Colonic mucosa (tissue), 4 donors: ENCODE measurements at regions not wholly inside any gene's neighbourhood (a gene's known extent, or its start where the extent isn't known, plus 50 kb on each side); places are given as distances from the start of the nearest gene placed in this dataset.

Experiments used
- DNase-seq: peaks from one replicate; pipeline ENCODE4 v3.0.0-alpha.2; 2020
- H3K27ac ChIP-seq: fragments of 200-600 bp; one replicate; pipeline ENCODE4 v1.8.0; 2021
- H3K27me3 ChIP-seq: fragments of 200-600 bp; one replicate; pipeline ENCODE4 v1.8.0; 2021
- H3K36me3 ChIP-seq: fragments of 200-600 bp; one replicate; pipeline ENCODE4 v1.8.0; 2021
- H3K4me1 ChIP-seq: fragments of 200-600 bp; one replicate; pipeline ENCODE4 v1.8.0; 2021; ENCODE audit warnings: mild to moderate bottlenecking
- H3K4me3 ChIP-seq: fragments of 200-600 bp; one replicate; pipeline ENCODE4 v1.8.0; 2021
- H3K9ac ChIP-seq, 2 donors: one replicate each; pipeline ENCODE4 v1.7.0; 2013; ENCODE audit warnings: control low read depth in 2 of 2, low read depth in 2 of 2, low read length in 2 of 2
- H3K9me3 ChIP-seq: fragments of 200-600 bp; one replicate; pipeline ENCODE4 v1.8.0; 2021
- CTCF ChIP-seq: fragments of 200-600 bp; IDR thresholded peaks from one replicate; pipeline ENCODE4 v1.8.0; 2022; ENCODE audit warnings: antibody characterized with exemption, mild to moderate bottlenecking
- intact Hi-C: fragments of 100-400 bp; cut with DNase I; formaldehyde crosslinking; loops from one replicate; pipeline ENCODE4 v1.14.1; 2022
- donor health status: healthy.
- donor health status: DM: no; HTN: no; CAD: no.
- donor health status: DM: no; HTN: no; CAD: no.

GRCh38 chrX:39753293-39753996 is 344.3 kb downstream of the BCOR start:
- DNase-seq = no peak
- Histone ChIP-seq H3K27ac (no peak overlapping the region), H3K9ac (no peak overlapping the region), H3K4me1 (no peaks in the 10 kb centered on the region), H3K4me3 (no peak overlapping the region), H3K36me3 (no peaks in the 10 kb centered on the region), H3K9me3 (no peaks in the 10 kb centered on the region), H3K27me3 (no peaks in the 10 kb centered on the region)
- TF ChIP-seq CTCF = no peak
- intact Hi-C loops = no loop called here

DNA sequence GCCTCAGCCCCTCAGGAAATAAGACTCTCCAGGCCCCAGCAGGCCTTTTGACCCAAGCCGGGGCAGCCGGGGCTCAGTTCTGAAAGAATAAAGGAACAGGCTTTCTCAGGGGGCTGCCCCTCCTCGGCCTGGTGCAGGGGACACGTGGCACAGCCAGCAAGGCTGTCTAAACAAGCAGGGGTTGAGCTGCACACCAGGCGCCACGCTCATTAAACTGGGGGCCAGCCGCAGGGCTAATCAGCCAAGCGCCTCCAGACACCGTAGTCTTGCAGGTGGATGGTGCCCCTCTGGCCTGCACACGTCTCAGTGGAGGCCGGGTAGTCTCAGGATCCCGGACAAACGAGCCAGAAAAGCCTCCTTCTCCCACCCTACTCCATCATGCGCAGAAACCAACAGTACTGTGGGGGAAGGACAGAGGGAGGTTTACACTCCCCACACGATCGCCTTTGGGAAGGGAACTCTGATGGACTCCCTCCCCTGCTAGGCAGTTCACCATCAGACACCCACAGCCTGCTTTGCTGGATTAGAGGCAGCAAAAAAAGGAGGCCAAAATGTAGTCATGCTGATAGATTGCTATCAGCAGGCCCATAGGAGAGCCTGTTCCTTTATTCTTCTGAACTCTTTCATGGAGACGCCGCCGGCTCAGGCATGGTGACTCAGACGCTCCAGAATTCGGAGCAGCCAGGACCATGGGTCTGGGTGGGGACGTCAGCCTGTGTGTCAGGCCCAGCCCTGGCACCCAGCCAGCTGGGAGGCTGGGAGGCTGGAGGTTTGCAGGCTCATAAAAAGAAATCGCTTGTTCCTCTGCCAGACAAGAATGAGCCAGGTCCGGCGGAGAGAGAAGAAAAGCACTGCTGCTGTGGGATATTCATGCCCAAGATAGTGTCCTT is 342.4 kb downstream of the BCOR start:
- H3K4me1 ChIP-seq = no peaks in the 10 kb centered on the region
- no peak overlapping the region for H3K4me3 ChIP-seq
- no peak overlapping the region for H3K27ac ChIP-seq
- no peak overlapping the region for H3K9ac ChIP-seq
- H3K27me3 ChIP-seq = no peaks in the 10 kb centered on the region
- no peak for TF ChIP-seq CTCF
- intact Hi-C loops = no loop called here
- H3K36me3 ChIP-seq = no peaks in the 10 kb centered on the region
- H3K9me3 ChIP-seq = no peaks in the 10 kb centered on the region
- DNase-seq = peak; percentile 83

GRCh38 chrX:39756086-39756883 is 341.5 kb downstream of the BCOR start:
- no peak for TF ChIP-seq CTCF
- Histone ChIP-seq H3K27me3 (no peaks in the 10 kb centered on the region), H3K36me3 (no peaks in the 10 kb centered on the region), H3K4me1 (no peaks in the 10 kb centered on the region), H3K4me3 (no peak overlapping the region), H3K9ac (no peak overlapping the region), H3K9me3 (no peaks in the 10 kb centered on the region), H3K27ac (no peak overlapping the region)
- intact Hi-C loops = no loop called here
- DNase-seq = no peak

DNA sequence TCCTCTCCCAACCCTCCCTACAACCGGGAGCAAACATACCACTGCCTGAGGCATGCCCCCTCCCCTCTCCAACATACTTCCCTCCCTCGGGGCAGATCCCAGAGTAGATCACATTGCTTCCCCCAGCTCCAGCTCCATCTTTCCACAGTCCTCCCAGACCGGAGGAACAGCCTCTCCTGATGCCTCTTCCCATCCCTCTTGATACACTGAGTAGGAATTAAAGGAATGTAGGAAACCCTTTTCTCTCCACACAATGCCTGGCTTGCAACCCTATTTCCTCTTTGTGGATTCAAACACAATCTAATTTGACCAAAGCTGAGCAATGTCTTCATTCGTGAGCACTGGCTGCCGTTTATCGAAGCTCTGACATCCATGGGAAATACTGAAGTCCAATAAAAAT is 339.8 kb downstream of the BCOR start:
- H3K27ac ChIP-seq = no peak overlapping the region

More for the DNA sequence above, 339.8 kb downstream of the BCOR start:
- Histone ChIP-seq H3K4me3 (no peak overlapping the region), H3K27me3 (no peaks in the 10 kb centered on the region), H3K9ac (no peak overlapping the region), H3K4me1 (no peaks in the 10 kb centered on the region), H3K9me3 (no peaks in the 10 kb centered on the region), H3K36me3 (no peaks in the 10 kb centered on the region)
- no peak for TF ChIP-seq CTCF
- intact Hi-C loops = no loop called here
- DNase-seq = no peak
